HepG2 (cell line): ENCODE measurements at regions not wholly inside any gene's neighbourhood (a gene's known extent, or its start where the extent isn't known, plus 50 kb on each side); places are given as distances from the start of the nearest gene placed in this dataset.

Source experiments
- CREB1 ChIP-seq, 2 experiments: fragments of 450-650 bp in 1 of 2; IDR thresholded peaks; 2 replicates each; pipeline ENCODE4 v1.6.1; 2016 to 2017; ENCODE audit warnings: control low read depth in 1 of 2, mild to moderate bottlenecking in 1 of 2, missing compliant biosample characterization in 1 of 2, missing genetic modification characterization in 1 of 2
- RFX5 ChIP-seq: IDR thresholded peaks from 2 replicates; pipeline ENCODE4 v1.6.1; 2011; ENCODE audit warnings: low read depth, low read length, improper control_type of control experiment
- SPEN ChIP-seq: sonication (generic); formaldehyde crosslinking; IDR thresholded peaks from 2 replicates; pipeline ENCODE4 v1.5.1; 2020; ENCODE audit warnings: low read depth, mild to moderate bottlenecking, missing genetic modification reagents
- ZFP36 ChIP-seq: fragments of 150-350 bp; IDR thresholded peaks from 2 replicates; pipeline ENCODE4 v1.6.1; 2018; ENCODE audit warnings: borderline replicate concordance, low read length, low read depth; ENCODE audit not compliant: partially characterized antibody
- TF ChIP-seq, protein P1 (sequence below): sonication (generic); formaldehyde crosslinking; IDR thresholded peaks from 2 replicates; pipeline ENCODE4 v1.5.0; 2020; ENCODE audit warnings: mild to moderate bottlenecking, missing genetic modification reagents

DNA sequence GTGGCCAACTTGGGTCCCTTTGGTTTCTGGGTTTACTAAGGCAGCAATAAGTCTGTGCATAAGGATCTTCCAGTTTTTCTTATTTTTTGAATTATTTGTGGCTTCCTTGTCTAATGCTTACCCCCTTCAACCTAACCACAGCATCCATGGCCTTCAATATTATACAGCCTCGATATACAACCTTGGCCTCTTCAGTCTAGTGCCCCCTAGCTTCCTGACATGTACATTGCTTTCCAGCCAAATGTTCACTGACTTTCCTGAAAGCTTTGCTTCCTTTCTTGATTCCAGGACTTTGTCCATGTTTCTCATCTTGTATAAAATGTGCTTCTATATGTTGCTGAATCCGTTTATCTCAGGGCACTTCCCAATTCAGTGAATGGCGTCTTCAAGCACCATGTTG lies 310.1 kb downstream of the OLFM4 start:
- TF ChIP-seq ZFP36: no peak
- TF ChIP-seq CREB1 (IDR thresholded peaks at IDR 0.05): no peak
- no peak for TF ChIP-seq CREB1 (CRISPR knock-in tag; IDR thresholded peaks at IDR 0.05)
- TF ChIP-seq, protein P1, sequence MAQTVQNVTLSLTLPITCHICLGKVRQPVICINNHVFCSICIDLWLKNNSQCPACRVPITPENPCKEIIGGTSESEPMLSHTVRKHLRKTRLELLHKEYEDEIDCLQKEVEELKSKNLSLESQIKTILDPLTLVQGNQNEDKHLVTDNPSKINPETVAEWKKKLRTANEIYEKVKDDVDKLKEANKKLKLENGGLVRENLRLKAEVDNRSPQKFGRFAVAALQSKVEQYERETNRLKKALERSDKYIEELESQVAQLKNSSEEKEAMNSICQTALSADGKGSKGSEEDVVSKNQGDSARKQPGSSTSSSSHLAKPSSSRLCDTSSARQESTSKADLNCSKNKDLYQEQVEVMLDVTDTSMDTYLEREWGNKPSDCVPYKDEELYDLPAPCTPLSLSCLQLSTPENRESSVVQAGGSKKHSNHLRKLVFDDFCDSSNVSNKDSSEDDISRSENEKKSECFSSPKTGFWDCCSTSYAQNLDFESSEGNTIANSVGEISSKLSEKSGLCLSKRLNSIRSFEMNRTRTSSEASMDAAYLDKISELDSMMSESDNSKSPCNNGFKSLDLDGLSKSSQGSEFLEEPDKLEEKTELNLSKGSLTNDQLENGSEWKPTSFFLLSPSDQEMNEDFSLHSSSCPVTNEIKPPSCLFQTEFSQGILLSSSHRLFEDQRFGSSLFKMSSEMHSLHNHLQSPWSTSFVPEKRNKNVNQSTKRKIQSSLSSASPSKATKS (CRISPR knock-in tag): no peak
- TF ChIP-seq SPEN: no peak
- no peak for TF ChIP-seq RFX5
